A673 (cell line): ENCODE measurements at regions not wholly inside any gene's neighbourhood (a gene's known extent, or its start where the extent isn't known, plus 50 kb on each side); places are given as distances from the start of the nearest gene placed in this dataset.

Experiments used
- EZH2 ChIP-seq: fragments of 200-600 bp; sonication (generic); IDR thresholded peaks from 2 replicates; pipeline ENCODE4 v1.6.1; 2017; ENCODE audit warnings: borderline replicate concordance, low read depth, mild to moderate bottlenecking, mixed read lengths, antibody characterized with exemption, low read length; ENCODE audit not compliant: poor library complexity, severe bottlenecking
- TF ChIP-seq, protein P1 (sequence below): fragments of 300-800, 200-600 bp; sonication (generic); conservative IDR thresholded peaks from 2 replicates; pipeline ENCODE4 v1.5.1; 2017; ENCODE audit warnings: low read depth, mild to moderate bottlenecking, antibody characterized with exemption, low read length, moderate library complexity, mixed read lengths

DNA sequence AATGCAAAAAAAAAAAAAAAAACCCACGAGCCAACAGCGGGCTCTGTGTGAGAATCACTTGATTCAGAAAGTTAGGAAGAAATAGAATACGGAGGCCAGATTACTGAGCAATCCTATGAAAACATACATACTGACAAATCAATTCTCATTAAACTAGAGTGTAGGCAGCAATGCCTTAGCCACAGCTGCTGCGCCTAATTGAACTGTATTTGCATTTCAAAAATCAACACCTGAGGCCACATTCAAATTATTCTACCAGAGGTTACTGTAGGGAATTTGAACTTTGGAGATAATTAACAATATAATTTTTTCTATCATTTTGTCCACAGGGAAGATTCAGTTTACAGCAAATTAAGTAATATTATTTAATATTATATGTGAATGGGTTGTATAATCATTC is 138.4 kb upstream of the PLD5 start:
- TF ChIP-seq, protein P1, sequence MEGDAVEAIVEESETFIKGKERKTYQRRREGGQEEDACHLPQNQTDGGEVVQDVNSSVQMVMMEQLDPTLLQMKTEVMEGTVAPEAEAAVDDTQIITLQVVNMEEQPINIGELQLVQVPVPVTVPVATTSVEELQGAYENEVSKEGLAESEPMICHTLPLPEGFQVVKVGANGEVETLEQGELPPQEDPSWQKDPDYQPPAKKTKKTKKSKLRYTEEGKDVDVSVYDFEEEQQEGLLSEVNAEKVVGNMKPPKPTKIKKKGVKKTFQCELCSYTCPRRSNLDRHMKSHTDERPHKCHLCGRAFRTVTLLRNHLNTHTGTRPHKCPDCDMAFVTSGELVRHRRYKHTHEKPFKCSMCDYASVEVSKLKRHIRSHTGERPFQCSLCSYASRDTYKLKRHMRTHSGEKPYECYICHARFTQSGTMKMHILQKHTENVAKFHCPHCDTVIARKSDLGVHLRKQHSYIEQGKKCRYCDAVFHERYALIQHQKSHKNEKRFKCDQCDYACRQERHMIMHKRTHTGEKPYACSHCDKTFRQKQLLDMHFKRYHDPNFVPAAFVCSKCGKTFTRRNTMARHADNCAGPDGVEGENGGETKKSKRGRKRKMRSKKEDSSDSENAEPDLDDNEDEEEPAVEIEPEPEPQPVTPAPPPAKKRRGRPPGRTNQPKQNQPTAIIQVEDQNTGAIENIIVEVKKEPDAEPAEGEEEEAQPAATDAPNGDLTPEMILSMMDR = no peak
- TF ChIP-seq EZH2 = no peak
